Neural progenitor cell (in vitro differentiated cells): ENCODE measurements at regions not wholly inside any gene's neighbourhood (a gene's known extent, or its start where the extent isn't known, plus 50 kb on each side); places are given as distances from the start of the nearest gene placed in this dataset.

Source experiments
- DNase-seq: peaks from one replicate; pipeline ENCODE4 v3.0.0-alpha.2; 2016; ENCODE audit warnings: low spot score
- H2AFZ ChIP-seq: fragments of 200-600 bp; sonication (generic); replicated peaks from 2 replicates; pipeline ENCODE4 v1.6.1; 2016; ENCODE audit warnings: antibody characterized with exemption
- H3F3A ChIP-seq: fragments of 200-600 bp; sonication (generic); 2 replicates; pipeline ENCODE4 v1.6.1; 2016; ENCODE audit warnings: antibody characterized with exemption, low read depth
- H3K27ac ChIP-seq: fragments of 200-600 bp; sonication (generic); 2 replicates; pipeline ENCODE4 v1.5.1; 2016; ENCODE audit warnings: mild to moderate bottlenecking
- H3K27me3 ChIP-seq: fragments of 200-600 bp; sonication (generic); 2 replicates; pipeline ENCODE4 v1.6.1; 2016; ENCODE audit warnings: mild to moderate bottlenecking, moderate library complexity
- H3K36me3 ChIP-seq: fragments of 200-600 bp; sonication (generic); 2 replicates; pipeline ENCODE4 v1.5.1; 2016
- H3K4me1 ChIP-seq: fragments of 200-600 bp; sonication (generic); 2 replicates; pipeline ENCODE4 v1.6.1; 2016; ENCODE audit warnings: mixed run types
- H3K4me2 ChIP-seq: fragments of 200-600 bp; sonication (generic); 2 replicates; pipeline ENCODE4 v1.6.1; 2016
- H3K4me3 ChIP-seq: fragments of 200-600 bp; sonication (generic); 2 replicates; pipeline ENCODE4 v1.5.1; 2016
- H3K79me2 ChIP-seq: fragments of 200-600 bp; sonication (generic); 2 replicates; pipeline ENCODE4 v1.6.1; 2016; ENCODE audit warnings: low read depth
- H3K9ac ChIP-seq: fragments of 200-600 bp; sonication (generic); 2 replicates; pipeline ENCODE4 v1.6.1; 2016
- H3K9me3 ChIP-seq: fragments of 200-600 bp; sonication (generic); 2 replicates; pipeline ENCODE4 v1.5.1; 2016; ENCODE audit warnings: low read depth
- H4K20me1 ChIP-seq: fragments of 200-600 bp; sonication (generic); 2 replicates; pipeline ENCODE4 v1.6.1; 2016; ENCODE audit warnings: low read depth
- H3K27ac Mint-ChIP-seq: 3 replicates; pipeline ENCODE4 v1.8.0; 2021; ENCODE audit warnings: mixed read lengths
- H3K27me3 Mint-ChIP-seq: 2 replicates; pipeline ENCODE4 v1.8.0; 2022; ENCODE audit warnings: low read depth, mild to moderate bottlenecking, inconsistent platforms, moderate library complexity, mixed read lengths; ENCODE audit not compliant: insufficient read depth
- H3K36me3 Mint-ChIP-seq: 3 replicates; pipeline ENCODE4 v1.8.0; 2021; ENCODE audit warnings: mixed read lengths
- H3K4me1 Mint-ChIP-seq: 3 replicates; pipeline ENCODE4 v1.8.0; 2021; ENCODE audit warnings: mixed read lengths
- H3K4me3 Mint-ChIP-seq: 3 replicates; pipeline ENCODE4 v1.8.0; 2021; ENCODE audit warnings: mild to moderate bottlenecking, moderate library complexity, mixed read lengths
- H3K9me3 Mint-ChIP-seq: 3 replicates; pipeline ENCODE4 v1.8.0; 2020; ENCODE audit warnings: mixed read lengths
- EZH2 ChIP-seq: fragments of 200-600 bp; sonication (generic); IDR thresholded peaks from 2 replicates; pipeline ENCODE4 v1.6.1; 2017; ENCODE audit warnings: antibody characterized with exemption, mild to moderate bottlenecking, moderate library complexity
- EZH2phosphoT487 ChIP-seq: fragments of 200-600 bp; sonication (generic); IDR thresholded peaks from 2 replicates; pipeline ENCODE4 v1.6.1; 2017; ENCODE audit warnings: antibody characterized with exemption
- TF ChIP-seq, protein P1 (sequence below): fragments of 200-600 bp; sonication (generic); IDR thresholded peaks from 2 replicates; pipeline ENCODE4 v1.5.1; 2017; ENCODE audit warnings: antibody characterized with exemption, mild to moderate bottlenecking

DNA sequence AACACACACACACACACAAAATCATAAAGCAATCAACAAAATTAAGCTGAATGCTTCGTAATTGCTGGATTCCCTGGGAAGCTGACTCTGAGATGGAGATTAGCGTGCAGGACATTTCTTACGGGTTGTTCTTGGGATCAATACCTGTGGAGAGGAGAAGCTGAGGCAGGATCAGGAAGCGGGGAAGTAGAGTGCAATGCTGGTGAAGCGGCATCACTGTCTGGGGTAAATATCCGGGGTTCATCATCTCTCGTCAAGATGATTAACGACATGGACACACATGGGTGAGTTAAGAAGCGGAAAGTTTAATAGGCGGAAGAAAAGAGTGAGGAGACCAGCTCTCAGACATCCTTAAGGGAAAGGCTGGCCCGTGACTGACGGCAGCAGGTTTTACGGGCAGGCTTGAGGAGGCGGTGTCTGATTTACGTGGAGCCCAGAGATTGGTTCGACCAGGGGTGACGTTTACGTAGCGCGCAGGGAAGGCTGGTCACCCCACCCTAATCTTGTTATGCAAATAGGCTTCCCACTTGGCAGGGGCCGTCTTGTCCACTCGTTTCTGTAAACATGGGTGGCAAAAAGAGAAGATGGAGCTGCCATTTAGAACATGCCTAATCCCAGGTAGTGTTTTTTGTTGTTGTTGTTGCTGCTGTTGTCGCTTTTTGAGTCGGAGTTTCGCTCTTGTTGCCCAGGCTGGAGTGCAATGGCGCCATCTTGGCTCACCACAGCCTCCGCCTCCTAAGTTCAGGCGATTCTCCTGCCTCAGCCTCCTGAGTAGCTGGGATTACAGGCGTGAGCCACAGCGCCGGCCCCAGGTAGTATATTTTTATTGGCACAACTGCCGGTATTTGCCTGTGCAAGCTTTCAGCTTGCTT is 135.6 kb upstream of the KCNJ15 start:
- Histone ChIP-seq H3K9me3 (no peaks in the 10 kb centered on the region), H3K4me3 (no peak overlapping the region), H3K9ac (no peak overlapping the region), H3K27ac (no peak overlapping the region), H4K20me1 (no peaks in the 10 kb centered on the region), H3K79me2 (no peaks in the 10 kb centered on the region), H3K4me1 (no peaks in the 10 kb centered on the region), H3K36me3 (no peaks in the 10 kb centered on the region), H2AFZ (no peak overlapping the region), H3F3A (no peaks in the 10 kb centered on the region), H3K4me2 (no peak overlapping the region), H3K27me3 (no peaks in the 10 kb centered on the region)
- H3K27ac Mint-ChIP-seq = no peak overlapping the region
- TF ChIP-seq EZH2 (no peak), EZH2phosphoT487 (no peak)
- TF ChIP-seq, protein P1, sequence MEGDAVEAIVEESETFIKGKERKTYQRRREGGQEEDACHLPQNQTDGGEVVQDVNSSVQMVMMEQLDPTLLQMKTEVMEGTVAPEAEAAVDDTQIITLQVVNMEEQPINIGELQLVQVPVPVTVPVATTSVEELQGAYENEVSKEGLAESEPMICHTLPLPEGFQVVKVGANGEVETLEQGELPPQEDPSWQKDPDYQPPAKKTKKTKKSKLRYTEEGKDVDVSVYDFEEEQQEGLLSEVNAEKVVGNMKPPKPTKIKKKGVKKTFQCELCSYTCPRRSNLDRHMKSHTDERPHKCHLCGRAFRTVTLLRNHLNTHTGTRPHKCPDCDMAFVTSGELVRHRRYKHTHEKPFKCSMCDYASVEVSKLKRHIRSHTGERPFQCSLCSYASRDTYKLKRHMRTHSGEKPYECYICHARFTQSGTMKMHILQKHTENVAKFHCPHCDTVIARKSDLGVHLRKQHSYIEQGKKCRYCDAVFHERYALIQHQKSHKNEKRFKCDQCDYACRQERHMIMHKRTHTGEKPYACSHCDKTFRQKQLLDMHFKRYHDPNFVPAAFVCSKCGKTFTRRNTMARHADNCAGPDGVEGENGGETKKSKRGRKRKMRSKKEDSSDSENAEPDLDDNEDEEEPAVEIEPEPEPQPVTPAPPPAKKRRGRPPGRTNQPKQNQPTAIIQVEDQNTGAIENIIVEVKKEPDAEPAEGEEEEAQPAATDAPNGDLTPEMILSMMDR = no peak
- no peak overlapping the region for H3K4me3 Mint-ChIP-seq
- DNase-seq = no peak
- H3K9me3 Mint-ChIP-seq = no peaks in the 10 kb centered on the region
- no peaks in the 10 kb centered on the region for H3K36me3 Mint-ChIP-seq
- H3K4me1 Mint-ChIP-seq = no peaks in the 10 kb centered on the region
- peaks cover 5% of the 10 kb centered on the region for H3K27me3 Mint-ChIP-seq

DNA sequence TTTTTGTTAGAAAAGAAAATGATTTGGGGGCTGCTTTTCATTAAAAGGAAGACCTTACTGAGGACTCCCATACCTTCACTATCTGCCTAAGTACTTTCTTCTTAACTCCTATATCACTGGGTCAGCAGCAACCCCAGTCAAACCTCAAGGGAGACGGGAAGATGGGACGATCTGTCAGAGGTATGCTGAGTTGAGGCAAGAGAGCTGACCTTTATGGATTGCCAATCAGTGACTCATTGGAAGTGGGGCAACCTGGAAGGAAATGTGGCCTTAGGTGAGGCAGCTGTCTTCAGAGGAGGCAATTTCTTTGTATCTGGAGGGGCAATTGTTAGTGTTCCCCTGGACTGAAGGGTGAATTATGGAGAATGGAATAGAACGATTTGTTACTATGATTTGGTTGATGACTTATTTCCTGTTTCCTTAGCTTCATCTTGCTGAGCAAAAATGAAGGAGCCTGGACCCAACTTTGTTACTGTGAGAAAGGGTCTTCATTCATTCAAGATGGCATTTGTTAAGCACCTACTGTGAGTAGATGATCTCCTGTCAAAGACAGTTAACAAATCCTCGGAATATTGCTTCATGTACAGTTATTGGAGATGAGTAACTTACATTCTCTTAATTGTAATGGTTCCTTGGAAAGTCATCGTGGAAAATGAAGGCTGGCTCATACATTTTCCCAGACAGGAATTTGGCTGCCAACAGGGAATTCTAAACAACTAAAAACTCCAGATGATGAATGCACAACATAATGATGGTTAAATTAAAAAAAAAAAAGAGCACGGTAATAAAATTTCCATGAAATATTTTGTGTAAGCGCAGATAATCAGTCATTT is 134.7 kb upstream of the KCNJ15 start:
- no peak overlapping the region for H3K27ac ChIP-seq
- H3K9ac ChIP-seq = no peak overlapping the region
- H3K79me2 ChIP-seq = no peaks in the 10 kb centered on the region
- H3K4me1 ChIP-seq = no peaks in the 10 kb centered on the region
- no peaks in the 10 kb centered on the region for H4K20me1 ChIP-seq
- H3K9me3 Mint-ChIP-seq = no peaks in the 10 kb centered on the region
- H3K4me1 Mint-ChIP-seq = no peaks in the 10 kb centered on the region
- H2AFZ ChIP-seq = no peak overlapping the region
- H3F3A ChIP-seq = no peaks in the 10 kb centered on the region
- no peaks in the 10 kb centered on the region for H3K9me3 ChIP-seq
- H3K4me3 Mint-ChIP-seq = no peak overlapping the region
- TF ChIP-seq EZH2 = no peak
- TF ChIP-seq, protein P1 = no peak
- no peak for TF ChIP-seq EZH2phosphoT487
- H3K36me3 ChIP-seq = no peaks in the 10 kb centered on the region
- H3K4me2 ChIP-seq = no peak overlapping the region
- peaks cover 5% of the 10 kb centered on the region for H3K27me3 Mint-ChIP-seq
- H3K27ac Mint-ChIP-seq = no peak overlapping the region
- no peak overlapping the region for H3K4me3 ChIP-seq
- DNase-seq = no peak
- H3K27me3 ChIP-seq = no peaks in the 10 kb centered on the region
- no peaks in the 10 kb centered on the region for H3K36me3 Mint-ChIP-seq

DNA sequence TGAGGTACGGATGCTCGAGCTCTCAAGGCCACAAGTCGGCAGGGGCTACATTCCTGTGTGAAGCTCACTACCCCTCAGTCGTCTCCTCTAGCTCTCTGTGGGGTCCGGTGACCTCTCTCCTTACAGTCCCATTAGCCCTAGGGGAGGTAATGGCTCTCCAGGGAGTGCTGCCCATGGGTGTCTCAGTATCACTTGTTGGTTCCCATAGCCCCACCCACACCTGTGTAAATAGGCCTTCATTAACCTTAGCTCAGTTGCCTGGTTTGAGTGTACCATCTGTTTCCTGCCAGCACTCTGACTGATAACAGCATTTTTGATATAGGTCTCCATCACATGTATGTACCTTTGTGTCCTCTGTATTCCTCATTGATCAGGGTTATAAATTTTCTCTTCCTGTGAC is 133.2 kb upstream of the KCNJ15 start:
- H3K27ac Mint-ChIP-seq = no peak overlapping the region
- Histone ChIP-seq H3K9ac (no peak overlapping the region), H3K4me3 (no peak overlapping the region), H4K20me1 (no peaks in the 10 kb centered on the region), H3F3A (no peaks in the 10 kb centered on the region), H3K4me1 (no peaks in the 10 kb centered on the region), H3K4me2 (no peak overlapping the region), H3K79me2 (no peaks in the 10 kb centered on the region), H3K36me3 (no peaks in the 10 kb centered on the region), H3K27ac (no peak overlapping the region), H3K27me3 (no peaks in the 10 kb centered on the region), H3K9me3 (no peaks in the 10 kb centered on the region), H2AFZ (no peak overlapping the region)
- TF ChIP-seq EZH2phosphoT487 (no peak), EZH2 (no peak)
- TF ChIP-seq, protein P1 = no peak
- peaks cover 5% of the 10 kb centered on the region for H3K27me3 Mint-ChIP-seq
- no peaks in the 10 kb centered on the region for H3K9me3 Mint-ChIP-seq
- no peak overlapping the region for H3K4me3 Mint-ChIP-seq
- no peak for DNase-seq
- H3K4me1 Mint-ChIP-seq = no peaks in the 10 kb centered on the region
- H3K36me3 Mint-ChIP-seq = no peaks in the 10 kb centered on the region
